ENCODE measurements at regions not wholly inside any gene's neighbourhood (a gene's known extent, or its start where the extent isn't known, plus 50 kb on each side); places are given as distances from the start of the nearest gene placed in this dataset.

- TF ChIP-seq MGA (IDR thresholded peaks at IDR 0.05) (no peak), ZBTB8A (IDR thresholded peaks at IDR 0.05; ENCODE audit: partially characterized antibody) (no peak), POU5F1 (IDR thresholded peaks at IDR 0.05; ENCODE audit: borderline replicate concordance, low read depth, low read length, partially characterized antibody) (no peak), USF1 (CRISPR knock-in tag; IDR thresholded peaks at IDR 0.05) (peak; percentile 91), MXD1 (CRISPR knock-in tag; IDR thresholded peaks at IDR 0.05; ENCODE audit: borderline replicate concordance, poor library complexity, severe bottlenecking) (no peak), ZNF277 (CRISPR knock-in tag; IDR thresholded peaks at IDR 0.05; ENCODE audit: borderline replicate concordance) (no peak), USF2 (CRISPR knock-in tag; IDR thresholded peaks at IDR 0.05) (peak; percentile 91), SPI1 (IDR thresholded peaks at IDR 0.05; ENCODE audit: borderline replicate concordance, low read depth, low read length) (no peak), ZNF143 (CRISPR knock-in tag; IDR thresholded peaks at IDR 0.05) (no peak), KLF13 (tag; IDR thresholded peaks at IDR 0.05; ENCODE audit: borderline replicate concordance, low read depth) (no peak)
Observed at GRCh38 chr4:7120341-7120740, 52.5 kb upstream of the GRPEL1 start (continued).

All from K562 (cell line).